HG02852 (cell line): ENCODE measurements at regions not wholly inside any gene's neighbourhood (a gene's known extent, or its start where the extent isn't known, plus 50 kb on each side); places are given as distances from the start of the nearest gene placed in this dataset.
"Not testable (repeated sequence)": the region's sequence is repeated elsewhere in the genome, so short reads cannot be mapped to it uniquely, and the experiment has no call there.

Source experiments
- ATAC-seq: cut with Tn5 transposase; IDR thresholded peaks from one replicate; pipeline ENCODE4 v1.9.1; 2021; ENCODE audit warnings: mild to moderate bottlenecking, moderate library complexity; ENCODE audit not compliant: unreplicated experiment

DNA sequence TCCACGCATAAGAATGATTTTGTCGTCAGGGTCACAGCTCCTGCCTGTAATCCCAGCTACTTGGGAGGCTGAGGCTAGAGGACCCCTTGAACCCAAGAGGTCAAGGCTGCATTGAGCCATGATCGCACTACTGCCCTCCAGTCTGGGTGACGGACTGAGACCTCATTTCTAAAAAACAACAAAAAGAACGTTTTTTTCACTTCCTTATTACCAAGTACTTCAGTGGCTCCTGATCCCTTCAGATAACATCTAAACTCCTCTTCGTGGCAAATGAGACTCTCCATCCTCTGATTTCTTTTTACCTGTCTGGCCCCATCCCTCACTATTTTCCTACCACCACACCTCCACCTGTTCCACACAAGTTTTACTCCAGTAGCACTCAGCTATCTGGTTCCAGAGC lies 105.4 kb upstream of the TLK1 start:
- ATAC-seq, result no peak

DNA sequence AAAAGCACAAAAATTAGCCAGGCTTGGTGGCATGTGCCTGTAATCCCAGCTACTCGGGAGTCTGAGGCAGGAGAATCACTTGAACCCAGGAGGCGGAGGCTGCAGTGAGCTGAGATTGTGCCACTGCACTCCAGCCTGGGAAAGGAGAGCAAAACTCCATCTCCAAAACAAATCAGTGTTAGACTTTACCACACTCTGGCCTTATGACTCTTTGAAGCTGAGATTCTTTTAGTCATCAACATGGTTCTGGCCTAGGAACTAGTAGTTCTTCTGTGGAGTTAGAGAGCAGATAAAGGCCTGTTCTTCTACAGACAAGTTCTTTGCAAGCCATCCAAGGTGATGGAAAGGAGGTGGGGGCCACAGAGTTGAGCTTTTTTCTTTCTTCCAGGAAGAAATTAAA lies 100.8 kb upstream of the TLK1 start:
- not testable (repeated sequence) for ATAC-seq

DNA sequence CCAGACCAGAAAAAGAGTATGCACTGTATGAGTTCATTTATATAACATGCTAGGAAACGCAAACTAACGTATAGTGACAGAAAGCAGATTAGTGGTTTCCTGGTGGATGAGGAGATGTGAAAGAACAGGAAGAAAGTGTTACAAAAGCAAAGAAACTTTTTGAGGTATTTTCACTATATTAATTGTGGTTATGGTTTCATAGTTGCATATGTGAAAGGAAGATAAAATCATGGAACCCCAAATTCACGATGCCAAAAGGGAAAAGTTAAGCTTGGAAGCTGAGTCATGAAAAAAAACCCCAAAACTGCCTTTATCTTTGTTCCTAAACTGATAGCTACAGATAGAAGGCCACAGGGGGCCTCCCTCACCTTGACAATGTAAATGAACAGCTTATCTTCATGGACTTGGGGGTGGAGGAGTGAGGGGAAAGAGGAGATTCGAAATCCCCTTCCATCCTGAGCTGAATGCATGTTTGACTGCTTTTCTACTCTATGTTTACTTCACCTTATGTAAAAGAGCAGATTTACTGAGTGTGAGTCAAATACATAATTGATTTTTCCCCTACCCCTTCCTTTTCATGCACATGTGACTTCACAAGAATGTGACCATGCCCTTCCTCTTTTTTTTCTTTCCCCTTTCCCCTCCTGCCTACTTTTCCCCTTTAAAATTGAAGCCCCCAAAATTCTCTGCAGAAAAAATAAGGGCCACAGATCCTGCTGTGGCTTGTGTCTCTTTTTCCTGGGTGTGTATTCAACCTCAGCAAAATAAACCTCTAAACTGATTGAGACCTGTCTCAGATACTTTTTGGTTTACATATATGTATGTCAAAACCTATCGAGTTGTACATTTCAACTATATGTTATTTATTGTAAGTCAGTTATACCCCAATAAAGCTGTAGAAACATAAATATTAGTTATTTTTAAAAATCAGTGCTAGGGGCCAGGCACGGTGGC lies 100.1 kb upstream of the TLK1 start:
- peak; percentile 64 for ATAC-seq

DNA sequence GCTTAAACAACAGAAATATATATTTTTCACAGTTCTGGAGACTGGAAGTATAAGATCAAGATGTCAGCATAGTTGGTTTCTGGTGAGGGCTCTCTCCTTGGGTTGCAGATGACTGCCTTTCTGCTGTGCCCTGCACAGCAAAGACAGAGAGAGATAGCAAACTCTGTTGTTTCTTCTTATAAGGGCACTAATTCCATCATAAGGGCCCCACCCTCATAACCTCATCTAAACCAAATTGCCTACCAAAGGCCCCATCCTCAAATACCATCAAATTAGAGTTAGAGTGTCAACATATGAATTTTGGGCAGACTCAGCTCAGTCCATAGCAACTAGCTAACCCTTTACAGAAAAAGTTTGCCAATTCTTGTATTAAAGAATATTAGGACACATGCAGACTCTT lies 94.0 kb upstream of the TLK1 start:
- no peak for ATAC-seq

DNA sequence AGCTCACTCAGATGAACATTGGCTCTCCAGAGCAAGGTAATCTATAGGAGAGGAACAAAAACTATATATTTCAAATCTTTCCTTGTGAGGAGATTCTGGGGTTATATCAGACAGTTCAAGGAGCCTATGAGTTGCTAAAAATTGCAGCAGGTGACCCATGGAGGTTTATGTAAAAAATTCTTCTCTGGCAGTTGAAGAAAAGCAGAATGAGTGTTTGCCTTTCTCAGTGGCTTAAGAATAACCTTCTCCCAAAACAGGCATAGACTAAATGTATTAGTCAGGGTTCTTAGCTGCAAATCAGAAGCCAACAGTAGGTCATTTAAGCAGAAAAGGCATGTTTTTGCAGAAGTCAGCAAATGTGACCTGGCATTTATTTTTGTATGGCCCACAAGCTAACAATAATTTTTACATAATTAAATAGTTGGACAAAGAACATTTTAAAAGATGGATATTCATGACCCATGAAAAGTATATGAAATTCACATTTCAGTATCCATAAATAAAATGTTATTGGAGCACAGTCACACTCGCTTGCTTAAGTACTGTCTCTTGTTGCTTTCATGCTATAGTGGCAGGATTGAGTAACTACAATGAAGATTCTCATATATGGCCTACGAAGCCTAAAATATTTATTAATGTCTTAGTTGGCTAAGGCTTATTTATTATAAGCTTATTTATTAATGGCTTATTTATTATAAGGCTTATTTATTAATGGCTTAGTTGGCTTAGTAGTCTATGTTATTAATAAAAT lies 93.4 kb upstream of the TLK1 start:
- no peak for ATAC-seq

DNA sequence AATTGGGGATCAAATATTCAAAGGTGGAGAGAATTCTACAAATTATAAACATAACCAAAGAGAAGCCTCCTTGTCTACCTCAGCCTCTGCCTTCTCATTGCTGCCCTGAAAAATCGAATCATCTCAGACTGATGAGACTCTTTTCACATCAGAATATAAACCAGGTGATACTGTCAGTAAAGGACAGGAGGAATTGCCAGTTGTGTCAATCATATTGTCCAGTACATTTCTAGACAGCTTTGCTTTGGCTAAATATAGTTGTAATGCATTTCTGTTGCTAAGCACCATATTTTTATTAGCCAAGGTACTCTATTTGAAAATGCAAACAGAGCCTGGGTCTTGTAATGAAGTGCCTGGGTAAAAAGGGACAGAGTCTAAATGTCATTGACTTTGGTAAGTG lies 92.6 kb upstream of the TLK1 start:
- ATAC-seq, result no peak

DNA sequence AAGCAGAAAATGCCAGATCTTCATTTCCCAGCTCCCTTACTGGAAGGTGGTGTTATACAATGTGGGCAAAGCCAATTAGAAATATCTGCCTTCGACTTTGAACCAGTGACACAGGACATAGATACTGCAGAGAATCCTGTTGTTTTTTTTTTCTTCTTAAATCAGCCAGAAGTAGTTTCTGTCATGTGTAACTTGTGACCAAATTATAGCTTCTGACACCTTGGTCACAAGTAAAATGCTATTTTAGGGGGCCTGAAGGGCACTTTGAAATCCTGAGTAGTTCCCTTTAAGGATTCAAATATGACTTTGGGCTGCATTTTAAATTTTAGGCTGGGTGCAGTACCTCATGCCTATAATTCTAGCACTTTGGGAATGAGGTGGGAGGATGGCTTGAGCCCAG lies 89.0 kb upstream of the TLK1 start:
- no peak for ATAC-seq

DNA sequence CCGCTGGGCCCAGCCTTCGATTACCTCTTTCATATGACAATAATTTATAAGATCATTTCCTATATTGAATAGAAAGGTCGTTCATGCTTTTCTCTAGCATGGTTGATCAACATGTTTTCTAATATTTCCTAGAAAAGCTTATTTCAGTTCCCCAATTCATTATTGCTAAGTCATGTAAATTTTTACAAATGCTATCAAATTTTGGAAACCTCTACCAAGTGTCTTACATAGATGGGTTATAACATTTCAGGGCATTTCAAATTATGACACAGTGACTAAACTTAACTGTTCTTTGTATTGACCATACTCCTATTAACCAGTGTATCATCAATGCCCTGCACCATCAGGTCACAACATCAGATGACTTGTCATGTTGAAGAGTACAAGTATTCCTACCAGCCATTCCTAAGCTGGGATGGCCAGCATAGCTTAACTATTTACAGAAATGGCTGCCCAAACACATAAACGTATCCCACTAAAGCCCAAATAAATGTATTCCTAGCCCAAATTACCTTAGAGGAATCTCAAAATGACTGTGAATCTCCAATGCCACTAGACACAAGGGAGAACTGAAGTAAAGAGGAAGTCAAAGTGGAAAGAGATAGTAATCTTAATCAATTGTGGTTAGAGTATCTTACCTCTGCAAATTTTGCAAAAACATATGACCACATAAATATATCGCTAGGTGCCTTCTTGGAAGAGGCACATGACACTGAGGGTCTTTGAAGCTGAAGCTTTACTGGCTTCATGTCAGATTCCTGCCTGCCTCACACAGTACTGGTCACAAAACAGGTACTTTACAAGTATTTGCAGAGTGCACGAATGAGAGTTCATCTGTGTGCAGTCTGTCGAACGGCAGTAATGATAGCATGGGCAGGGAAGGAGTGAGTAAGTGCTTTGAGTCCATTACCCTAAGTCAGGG lies 87.3 kb upstream of the TLK1 start:
- ATAC-seq, result no peak

DNA sequence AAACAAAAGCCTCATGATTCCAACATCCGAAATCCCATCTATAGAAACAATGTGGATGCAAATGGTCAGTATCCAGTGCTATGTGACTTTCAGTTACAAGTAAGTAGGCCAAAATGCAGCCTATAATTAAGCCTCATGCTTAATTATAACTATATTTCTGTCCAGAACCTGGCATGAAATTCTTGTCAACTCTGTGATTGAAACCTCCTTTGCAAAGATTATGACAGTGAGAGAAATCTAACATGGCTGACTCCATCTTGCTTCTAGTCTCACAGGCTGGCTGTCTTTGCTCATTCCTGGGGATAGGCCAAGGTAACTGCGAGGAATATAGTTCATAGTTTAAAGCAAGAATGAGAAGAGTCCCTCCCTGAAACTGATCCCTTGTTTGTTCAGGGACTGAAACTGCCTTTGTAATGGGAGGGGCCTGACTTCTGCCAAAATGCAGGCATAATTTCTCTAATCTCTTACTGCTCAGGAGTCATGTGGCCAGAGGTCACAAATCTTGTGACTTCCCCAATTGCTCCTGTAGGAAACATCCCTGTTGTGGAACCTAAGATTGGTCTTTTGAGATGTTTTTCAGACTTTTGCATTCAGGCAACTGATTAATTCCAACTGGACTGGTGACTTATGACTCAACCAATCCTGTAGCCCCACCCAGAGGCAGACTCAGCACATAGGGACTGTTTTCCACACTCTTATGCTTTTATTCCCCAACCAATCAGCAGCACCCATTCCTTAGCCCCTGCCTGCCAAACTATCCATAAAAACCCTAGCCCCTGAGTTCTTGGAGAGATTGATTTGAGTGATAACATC lies 84.5 kb upstream of the TLK1 start:
- ATAC-seq, result no peak

DNA sequence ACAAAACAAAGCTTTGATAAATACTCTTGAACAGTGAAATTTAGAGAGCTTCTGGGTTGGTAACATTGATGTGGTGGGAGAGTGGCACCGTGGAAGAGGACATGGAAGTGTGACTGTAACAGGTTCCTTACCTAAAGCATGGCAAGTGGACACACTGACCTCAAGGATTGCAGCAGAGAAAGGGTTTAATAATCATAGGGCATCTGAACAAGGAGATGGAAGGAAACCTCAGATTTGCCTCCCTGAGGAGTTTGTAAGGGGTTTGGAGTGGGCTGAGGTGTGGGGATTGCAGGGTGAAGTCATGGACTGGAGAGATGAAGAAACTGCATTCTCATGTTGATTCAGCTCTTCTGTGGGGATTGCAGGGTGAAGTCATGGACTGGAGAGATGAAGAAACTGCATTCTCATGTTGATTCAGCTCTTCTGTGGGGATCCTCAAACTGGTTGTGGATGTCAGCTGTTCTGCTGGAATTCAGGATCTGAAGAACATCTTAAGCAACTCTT lies 83.8 kb upstream of the TLK1 start:
- ATAC-seq, result no peak

DNA sequence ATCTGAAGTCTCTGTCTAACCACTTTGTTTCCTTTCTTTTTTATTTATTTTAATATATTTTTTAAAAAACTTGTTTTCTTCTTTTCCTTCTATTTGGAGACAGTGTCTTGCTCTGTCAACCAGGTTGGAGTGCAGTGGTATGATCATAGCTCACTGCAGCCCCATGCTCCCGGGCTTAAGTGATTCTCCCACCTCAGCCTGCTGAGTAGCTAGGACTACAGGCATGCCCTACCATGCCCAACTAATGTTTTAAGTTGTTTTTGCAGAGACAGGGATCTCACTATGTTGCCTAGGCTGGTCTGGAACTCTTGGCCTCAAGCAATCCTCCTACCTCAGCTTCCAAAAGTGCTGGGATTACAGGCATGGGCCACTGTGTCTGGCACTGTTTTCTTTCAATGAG lies 81.1 kb upstream of the TLK1 start:
- ATAC-seq, result no peak

DNA sequence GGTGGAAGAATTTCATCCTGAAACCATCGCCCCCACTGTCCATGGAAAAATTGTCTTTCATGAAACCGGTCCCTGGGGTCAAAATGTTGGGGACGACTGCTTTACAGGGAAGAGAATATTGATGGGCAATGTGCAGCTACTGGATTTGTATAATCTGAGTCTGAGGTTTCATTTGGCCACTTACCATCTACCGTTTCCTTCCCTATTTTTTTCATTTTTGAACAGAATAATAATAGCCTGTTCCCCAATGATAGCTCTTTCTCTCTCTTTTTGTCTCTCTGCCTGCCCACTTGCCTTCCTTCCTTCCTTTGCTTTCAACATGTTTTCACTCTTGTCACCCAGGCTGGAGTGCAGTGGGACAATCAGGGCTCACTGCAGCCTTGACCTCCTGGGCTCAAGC lies 78.3 kb upstream of the TLK1 start:
- no peak for ATAC-seq

DNA sequence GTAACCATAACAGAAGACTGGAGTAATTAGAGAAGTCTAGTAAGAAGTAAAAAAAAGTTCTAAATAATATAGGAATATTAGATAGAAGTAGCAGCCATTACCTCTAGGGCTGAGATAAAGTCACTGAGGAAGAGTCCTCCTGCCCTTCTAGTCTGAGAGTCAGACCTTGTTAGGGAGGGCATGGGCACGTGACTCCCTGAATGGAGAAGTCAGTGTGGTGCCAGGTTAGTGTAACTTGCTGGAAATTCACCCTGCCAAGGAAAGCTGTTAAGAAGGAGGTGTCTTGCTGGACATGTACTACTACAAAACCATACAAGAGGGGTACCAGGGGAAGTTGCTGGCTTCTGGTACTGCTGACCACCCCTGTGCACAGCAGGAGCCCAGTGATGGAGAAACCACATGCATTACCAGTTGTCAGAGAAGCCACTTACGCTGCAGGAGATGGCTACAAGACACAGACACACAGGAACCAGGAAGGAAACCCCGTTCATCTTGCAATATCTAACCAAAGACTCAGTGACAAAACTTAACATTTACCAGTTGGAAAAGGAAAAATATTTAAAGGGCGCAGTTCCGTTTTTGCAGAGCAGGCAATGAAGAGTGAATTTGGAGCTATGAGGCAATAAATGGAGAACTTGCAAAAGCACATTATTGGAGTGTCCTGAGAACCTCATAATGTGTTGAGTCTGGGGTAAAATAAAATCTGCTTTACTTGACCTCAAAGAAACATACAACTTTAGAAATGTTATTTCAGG lies 77.2 kb upstream of the TLK1 start:
- no peak for ATAC-seq

DNA sequence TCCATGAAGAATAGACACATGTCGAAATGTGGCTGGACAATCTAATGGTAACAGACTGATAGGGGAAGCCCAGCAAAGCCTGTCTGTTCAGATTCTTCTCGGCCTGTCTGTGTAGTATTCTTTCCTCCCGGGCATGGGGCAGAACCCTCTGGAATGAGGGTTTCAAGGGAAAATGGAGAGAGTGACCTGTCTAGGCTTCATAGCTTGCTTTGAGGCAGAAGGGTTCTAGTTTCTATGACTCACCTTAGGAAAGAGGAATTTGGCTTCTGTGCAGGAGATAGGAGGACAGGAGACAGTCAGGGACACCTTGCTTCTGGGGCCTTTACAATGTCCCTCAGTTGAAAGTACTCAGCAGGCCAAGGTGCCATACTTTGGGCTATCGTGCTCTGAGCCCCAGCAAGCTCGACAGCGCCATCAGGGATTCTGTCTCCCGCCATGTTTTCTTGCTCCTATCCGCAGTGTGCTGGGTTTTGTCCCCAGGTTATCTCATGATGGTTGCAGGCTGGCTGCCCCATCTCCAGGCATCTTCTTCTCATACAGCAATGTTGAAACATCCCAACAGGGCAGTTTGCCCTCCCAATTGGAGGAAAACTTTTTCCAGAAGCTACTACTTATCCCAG lies 74.7 kb upstream of the TLK1 start:
- ATAC-seq, result no peak

DNA sequence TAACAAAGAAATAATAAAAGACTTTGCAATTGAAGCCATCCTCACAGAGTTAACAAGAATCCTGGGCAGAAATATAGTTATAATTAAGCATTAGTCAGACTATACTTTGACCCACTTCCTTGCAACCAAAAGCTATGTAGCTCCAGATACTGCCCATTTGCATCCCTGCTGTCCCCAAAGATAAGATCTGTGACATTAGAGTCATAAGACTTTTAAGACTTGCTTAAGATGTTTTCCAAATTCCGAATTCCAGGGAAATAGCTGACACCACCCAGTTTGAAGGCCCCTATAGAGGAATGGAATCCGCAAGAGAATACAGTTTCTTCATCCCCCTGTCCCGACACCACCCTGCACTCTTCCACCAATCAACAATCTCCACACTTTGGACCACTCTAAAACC lies 69.5 kb upstream of the TLK1 start:
- no peak for ATAC-seq

DNA sequence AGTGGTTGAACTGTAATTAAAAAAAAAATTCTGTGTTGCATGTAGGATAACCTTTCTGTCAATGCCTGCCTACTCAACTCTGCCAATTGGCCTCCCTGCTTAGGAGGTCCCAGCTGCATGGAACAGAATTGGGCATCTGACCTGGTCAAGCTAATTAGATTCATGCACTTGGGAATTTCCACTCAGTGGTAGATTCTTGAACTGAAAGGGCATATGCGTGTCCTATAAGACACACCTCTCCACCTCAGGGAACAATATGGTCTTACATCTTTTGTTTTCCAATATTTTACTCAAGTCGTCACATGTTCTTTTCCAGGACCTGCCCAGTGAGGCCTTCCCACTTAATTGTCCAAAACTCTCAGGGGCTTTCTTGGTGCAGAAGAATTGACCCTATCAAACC lies 68.1 kb upstream of the TLK1 start:
- no peak for ATAC-seq

DNA sequence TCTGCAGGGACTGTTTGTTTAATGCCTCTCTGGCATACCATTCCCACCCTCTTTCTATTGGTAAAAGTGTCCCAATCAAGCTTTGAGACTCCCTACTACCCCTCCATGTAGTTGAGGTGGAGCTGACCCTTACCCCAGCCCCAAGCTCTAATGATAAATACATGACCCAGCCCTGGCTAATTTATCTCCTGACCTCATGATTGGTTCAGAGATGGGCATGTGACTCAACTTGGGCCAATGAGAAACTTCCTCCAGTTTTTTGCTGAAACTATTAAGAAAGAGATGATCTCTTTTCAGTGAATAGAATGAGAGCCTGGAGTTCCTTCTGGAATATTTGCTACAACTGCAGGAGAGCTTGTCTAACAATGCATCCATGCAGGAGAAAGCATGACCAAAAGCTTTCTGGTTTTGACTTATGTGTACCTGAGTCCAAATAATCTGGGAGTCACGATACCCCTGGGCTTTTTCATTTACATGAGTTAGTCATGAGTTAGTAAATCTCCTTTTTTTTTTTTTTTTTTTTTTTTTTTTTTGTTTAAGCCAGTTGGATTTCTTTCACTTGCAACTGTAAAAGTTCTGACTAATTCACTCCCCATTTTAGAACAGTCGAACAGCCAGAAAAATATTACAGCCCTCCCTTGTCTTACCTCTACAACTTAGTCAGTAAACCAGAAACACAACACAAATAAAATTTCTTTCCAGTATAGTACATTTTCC lies 66.5 kb upstream of the TLK1 start:
- no peak for ATAC-seq

DNA sequence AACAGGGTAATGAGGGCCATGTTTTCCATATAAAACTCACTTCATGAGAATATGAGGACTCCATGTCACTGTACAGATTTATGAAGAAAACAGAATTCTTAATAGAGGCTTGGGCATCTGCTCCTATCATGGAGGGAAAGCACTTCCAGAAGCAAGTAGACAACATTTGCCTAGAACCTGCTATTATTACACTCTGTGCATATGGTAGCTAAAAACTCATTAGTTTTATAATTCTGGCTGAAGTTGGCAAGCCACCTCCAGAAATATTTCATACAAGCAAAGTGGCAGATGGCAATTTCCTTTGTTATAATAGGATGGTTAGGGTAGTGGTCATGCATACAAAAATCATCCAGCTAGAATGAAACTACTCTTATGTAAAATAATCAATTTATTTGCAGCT lies 65.8 kb upstream of the TLK1 start:
- no peak for ATAC-seq
